BJ (cell line): ENCODE measurements at regions not wholly inside any gene's neighbourhood (a gene's known extent, or its start where the extent isn't known, plus 50 kb on each side); places are given as distances from the start of the nearest gene placed in this dataset.

Source experiments
- CTCF ChIA-PET: fragments of 350-600 bp; formaldehyde crosslinking; extraction: SDS; loops from one replicate; lab custom pipeline; 2021; ENCODE audit warnings: antibody characterized with exemption, inconsistent platforms; lab: Yijun Ruan, JAX
- POLR2A ChIA-PET: fragments of 300-600 bp; sonication (Branson Sonifier 250); formaldehyde crosslinking; extraction: SDS; loops from one replicate; lab custom pipeline; 2021; ENCODE audit warnings: antibody characterized with exemption; lab: Charles Lee
- DNase-seq: peaks from one replicate; pipeline ENCODE4 v3.0.0-alpha.2; 2011; ENCODE audit warnings: low read depth
- H3K27me3 ChIP-seq: 2 replicates; pipeline ENCODE4 v1.6.0; 2011; ENCODE audit warnings: low read length; ENCODE audit not compliant: control insufficient read depth, insufficient read depth
- H3K36me3 ChIP-seq: 2 replicates; pipeline ENCODE4 v1.5.1; 2011; ENCODE audit warnings: low read length; ENCODE audit not compliant: control insufficient read depth, insufficient read depth
- H3K4me3 ChIP-seq: 2 replicates; pipeline ENCODE4 v1.5.1; 2011; ENCODE audit warnings: low read depth, mild to moderate bottlenecking, control low read depth, low read length
- CTCF ChIP-seq: IDR thresholded peaks from 2 replicates; pipeline ENCODE4 v1.5.1; 2011; ENCODE audit warnings: low read depth, mild to moderate bottlenecking, control low read depth, inconsistent platforms, low read length, moderate library complexity; ENCODE audit not compliant: insufficient read depth

GRCh38 chr5:56587381-56588130 is 227.8 kb upstream of the MAP3K1 start:
- no peak for DNase-seq
- H3K27me3 ChIP-seq: no peaks in the 10 kb centered on the region; the same call in 1 of the 2 replicates
- CTCF ChIA-PET: no interaction called here
- no peak for TF ChIP-seq CTCF
- no peaks in the 10 kb centered on the region for H3K36me3 ChIP-seq
- H3K4me3 ChIP-seq: no peak overlapping the region
- POLR2A ChIA-PET: no interaction called here

GRCh38 chr5:56585999-56586691 is 229.2 kb upstream of the MAP3K1 start:
- H3K36me3 ChIP-seq: no peaks in the 10 kb centered on the region
- H3K27me3 ChIP-seq: no peaks in the 10 kb centered on the region
- TF ChIP-seq CTCF: no peak
- ChIA-PET POLR2A (no interaction called here), CTCF (interaction anchor here (0.9 to 1.8 kb wide), 5 partner anchors 9 to 26 kb away, joined by 3 to 6 read pairs (median 3); no protein-coding TSS in a partner anchor)
- H3K4me3 ChIP-seq: no peak overlapping the region
- DNase-seq: no peak

- DNase-seq: no peak
- TF ChIP-seq CTCF: no peak
- POLR2A ChIA-PET: no interaction called here
- Histone ChIP-seq H3K36me3 (no peaks in the 10 kb centered on the region), H3K27me3 (no peaks in the 10 kb centered on the region), H3K4me3 (no peak overlapping the region)
- CTCF ChIA-PET: interaction anchor here (0.8 to 1.8 kb wide), 6 partner anchors 10 to 315 kb away, joined by 3 to 6 read pairs (median 3); no protein-coding TSS in a partner anchor
Measured at GRCh38 chr5:56585461-56585860, 229.9 kb upstream of the MAP3K1 start.

GRCh38 chr5:56581426-56581825 is 233.9 kb upstream of the MAP3K1 start:
- no peak for DNase-seq
- POLR2A ChIA-PET: no interaction called here
- H3K4me3 ChIP-seq: no peak overlapping the region
- H3K27me3 ChIP-seq: peaks cover 3% of the 10 kb centered on the region
- H3K36me3 ChIP-seq: no peaks in the 10 kb centered on the region
- no peak for TF ChIP-seq CTCF
- CTCF ChIA-PET: no interaction called here

- DNase-seq: no peak
- TF ChIP-seq CTCF: no peak
- ChIA-PET CTCF (no interaction called here), POLR2A (no interaction called here)
- H3K36me3 ChIP-seq: no peaks in the 10 kb centered on the region
- no peak overlapping the region for H3K4me3 ChIP-seq
- H3K27me3 ChIP-seq: peaks cover 3% of the 10 kb centered on the region
Measured at GRCh38 chr5:56580864-56581263, 234.5 kb upstream of the MAP3K1 start.
